ENCODE measurements at regions not wholly inside any gene's neighbourhood (a gene's known extent, or its start where the extent isn't known, plus 50 kb on each side); places are given as distances from the start of the nearest gene placed in this dataset.

GRCh38 chr1:219085082-219085481 lies 88.6 kb upstream of the LYPLAL1 start:
- no peak overlapping the region for H3K27ac ChIP-seq
- H3K36me3 ChIP-seq = no peaks in the 10 kb centered on the region
- no peak for ATAC-seq
- no peak for TF ChIP-seq CTCF (IDR thresholded peaks at IDR 0.05)
- DNase-seq = no peak
- intact Hi-C loops (cut with DNase I) = no loop called here
- H3K27me3 ChIP-seq (ENCODE audit: low read depth) = no peaks in the 10 kb centered on the region
- H3K4me1 ChIP-seq = no peaks in the 10 kb centered on the region
- H3K4me3 ChIP-seq = no peak overlapping the region
- no peaks in the 10 kb centered on the region for H3K9me3 ChIP-seq

GRCh38 chr1:219085988-219086387 lies 87.7 kb upstream of the LYPLAL1 start:
- H3K4me3 ChIP-seq = no peak overlapping the region
- ATAC-seq = no peak
- H3K36me3 ChIP-seq = no peaks in the 10 kb centered on the region
- no peaks in the 10 kb centered on the region for H3K27me3 ChIP-seq (ENCODE audit: low read depth)
- intact Hi-C loops (cut with DNase I) = no loop called here
- no peak overlapping the region for H3K27ac ChIP-seq
- TF ChIP-seq CTCF (IDR thresholded peaks at IDR 0.05) = no peak
- no peaks in the 10 kb centered on the region for H3K4me1 ChIP-seq
- no peak for DNase-seq
- no peaks in the 10 kb centered on the region for H3K9me3 ChIP-seq

GRCh38 chr1:219086956-219087469 lies 86.7 kb upstream of the LYPLAL1 start:
- DNase-seq = no peak

GRCh38 chr1:219088778-219089557 lies 84.7 kb upstream of the LYPLAL1 start:
- H3K4me1 ChIP-seq = no peaks in the 10 kb centered on the region
- no peak overlapping the region for H3K27ac ChIP-seq
- peaks cover 6% of the 10 kb centered on the region for H3K9me3 ChIP-seq
- no peaks in the 10 kb centered on the region for H3K27me3 ChIP-seq (ENCODE audit: low read depth)
- intact Hi-C loops (cut with DNase I) = no loop called here
- no peaks in the 10 kb centered on the region for H3K36me3 ChIP-seq
- H3K4me3 ChIP-seq = no peak overlapping the region
- no peak for TF ChIP-seq CTCF (IDR thresholded peaks at IDR 0.05)
- peak; percentile 95 to 97 for ATAC-seq
- peak; percentile 72 for DNase-seq

More at GRCh38 chr1:219086956-219087469, 86.7 kb upstream of the LYPLAL1 start:
- TF ChIP-seq CTCF (IDR thresholded peaks at IDR 0.05) = no peak
- no peak for ATAC-seq
- no peak overlapping the region for H3K27ac ChIP-seq
- H3K4me1 ChIP-seq = no peaks in the 10 kb centered on the region
- no peaks in the 10 kb centered on the region for H3K27me3 ChIP-seq (ENCODE audit: low read depth)
- H3K4me3 ChIP-seq = no peak overlapping the region
- no peaks in the 10 kb centered on the region for H3K36me3 ChIP-seq
- intact Hi-C loops (cut with DNase I) = no loop called here
- H3K9me3 ChIP-seq = no peaks in the 10 kb centered on the region

- intact Hi-C loops (cut with DNase I) = no loop called here
- H3K9me3 ChIP-seq = peaks cover 6% of the 10 kb centered on the region
- no peaks in the 10 kb centered on the region for H3K36me3 ChIP-seq
- ATAC-seq (no peak), DNase-seq (no peak)
- no peaks in the 10 kb centered on the region for H3K27me3 ChIP-seq (ENCODE audit: low read depth)
- TF ChIP-seq CTCF (IDR thresholded peaks at IDR 0.05) = no peak
- no peaks in the 10 kb centered on the region for H3K4me1 ChIP-seq
- no peak overlapping the region for H3K4me3 ChIP-seq
- H3K27ac ChIP-seq = peak overlapping the region; percentile 26
Measured at GRCh38 chr1:219090607-219091006, 83.1 kb upstream of the LYPLAL1 start.

Data from lower lobe of right lung (tissue), 2 donors.